H9 (cell line): ENCODE measurements at regions not wholly inside any gene's neighbourhood (a gene's known extent, or its start where the extent isn't known, plus 50 kb on each side); places are given as distances from the start of the nearest gene placed in this dataset.

Source experiments
- DNase-seq: peaks from one replicate; pipeline ENCODE4 v3.0.0-alpha.2; 2017
- H2AFZ ChIP-seq: one replicate; pipeline ENCODE4 v1.6.1; 2013; ENCODE audit warnings: mild to moderate bottlenecking, low read length, control low read depth, moderate library complexity
- H2AK5ac ChIP-seq: 2 replicates; pipeline ENCODE4 v1.6.1; 2013; ENCODE audit warnings: low read length, control low read depth, mixed read lengths; ENCODE audit not compliant: insufficient read length
- H2BK120ac ChIP-seq: one replicate; pipeline ENCODE4 v1.6.1; 2013; ENCODE audit warnings: low read depth, mild to moderate bottlenecking, low read length, control low read depth, inconsistent platforms; ENCODE audit not compliant: poor library complexity, severe bottlenecking
- H2BK12ac ChIP-seq: 2 replicates; pipeline ENCODE4 v1.6.1; 2013; ENCODE audit warnings: low read length, control low read depth, mixed read lengths, low read depth; ENCODE audit not compliant: insufficient read length
- H2BK15ac ChIP-seq: 2 replicates; pipeline ENCODE4 v1.6.1; 2013; ENCODE audit warnings: low read depth, low read length, control low read depth
- H2BK20ac ChIP-seq: one replicate; pipeline ENCODE4 v1.6.1; 2013; ENCODE audit warnings: low read depth, mild to moderate bottlenecking, low read length, control low read depth, inconsistent platforms; ENCODE audit not compliant: poor library complexity, severe bottlenecking
- H2BK5ac ChIP-seq: 2 replicates; pipeline ENCODE4 v1.6.1; 2013; ENCODE audit warnings: low read length, control low read depth, mixed read lengths; ENCODE audit not compliant: insufficient read length
- H3K14ac ChIP-seq: 2 replicates; pipeline ENCODE4 v1.6.1; 2013; ENCODE audit warnings: low read length, control low read depth; ENCODE audit not compliant: insufficient read depth
- H3K18ac ChIP-seq: 2 replicates; pipeline ENCODE4 v1.6.1; 2013; ENCODE audit warnings: low read depth, mild to moderate bottlenecking, mixed read lengths, low read length, control low read depth; ENCODE audit not compliant: insufficient read length
- H3K23ac ChIP-seq: 2 replicates; pipeline ENCODE4 v1.6.1; 2013; ENCODE audit warnings: low read length, control low read depth, mixed read lengths, low read depth; ENCODE audit not compliant: insufficient read length
- H3K23me2 ChIP-seq: 2 replicates; pipeline ENCODE4 v1.6.1; 2013; ENCODE audit warnings: low read depth, mild to moderate bottlenecking, mixed read lengths, low read length, control low read depth; ENCODE audit not compliant: insufficient read length, poor library complexity, severe bottlenecking
- H3K27ac ChIP-seq: 2 replicates; pipeline ENCODE4 v1.5.1; 2013; ENCODE audit warnings: low read length, control low read depth, mixed read lengths, low read depth; ENCODE audit not compliant: insufficient read length
- H3K27me3 ChIP-seq: 2 replicates; pipeline ENCODE4 v1.6.1; 2013; ENCODE audit warnings: low read length, control low read depth, inconsistent platforms; ENCODE audit not compliant: insufficient read depth
- H3K4ac ChIP-seq: 2 replicates; pipeline ENCODE4 v1.6.1; 2013; ENCODE audit warnings: low read depth, mild to moderate bottlenecking, control low read depth, inconsistent platforms, low read length, moderate library complexity
- H3K4me1 ChIP-seq: 2 replicates; pipeline ENCODE4 v1.6.1; 2013; ENCODE audit warnings: low read length, control low read depth, inconsistent platforms; ENCODE audit not compliant: insufficient read depth
- H3K4me2 ChIP-seq: 2 replicates; pipeline ENCODE4 v1.6.1; 2013; ENCODE audit warnings: low read length, control low read depth, mixed read lengths; ENCODE audit not compliant: insufficient read length, insufficient read depth
- H3K56ac ChIP-seq: 2 replicates; pipeline ENCODE4 v1.6.1; 2013; ENCODE audit warnings: low read depth, mild to moderate bottlenecking, mixed read lengths, low read length, control low read depth; ENCODE audit not compliant: insufficient read length
- H3K79me1 ChIP-seq: 2 replicates; pipeline ENCODE4 v1.6.1; 2013; ENCODE audit warnings: low read depth, mild to moderate bottlenecking, moderate library complexity, low read length, control low read depth, inconsistent platforms; ENCODE audit not compliant: insufficient read depth, poor library complexity, severe bottlenecking
- H3K79me2 ChIP-seq: 2 replicates; pipeline ENCODE4 v1.6.1; 2013; ENCODE audit warnings: low read length, control low read depth, inconsistent platforms; ENCODE audit not compliant: insufficient read depth
- H3K9ac ChIP-seq: 2 replicates; pipeline ENCODE4 v1.6.1; 2013; ENCODE audit warnings: low read length, control low read depth, mixed read lengths; ENCODE audit not compliant: insufficient read length; ENCODE audit errors: extremely low read depth
- H3K9me3 ChIP-seq: one replicate; pipeline ENCODE4 v1.6.1; 2013; ENCODE audit warnings: low read depth, low read length, inconsistent platforms; ENCODE audit not compliant: control insufficient read depth
- H3T11ph ChIP-seq: one replicate; pipeline ENCODE4 v1.6.1; 2013; ENCODE audit warnings: mild to moderate bottlenecking, low read length, control low read depth, inconsistent platforms
- H4K20me1 ChIP-seq: one replicate; pipeline ENCODE4 v1.6.1; 2013; ENCODE audit not compliant: control insufficient read depth, insufficient read length, insufficient read depth
- H4K5ac ChIP-seq: 2 replicates; pipeline ENCODE4 v1.6.1; 2013; ENCODE audit warnings: low read depth, mild to moderate bottlenecking, mixed read lengths, low read length, control low read depth; ENCODE audit not compliant: insufficient read length
- H4K8ac ChIP-seq: replicated peaks from 2 replicates; pipeline ENCODE4 v1.6.1; 2013; ENCODE audit warnings: low read length, control low read depth, mixed read lengths, low read depth; ENCODE audit not compliant: insufficient read length
- H4K91ac ChIP-seq: 2 replicates; pipeline ENCODE4 v1.6.1; 2013; ENCODE audit warnings: low read depth, mild to moderate bottlenecking, moderate library complexity, mixed read lengths, low read length, control low read depth; ENCODE audit not compliant: insufficient read length
- H3K27ac Mint-ChIP-seq, 3 experiments: 2 replicates in 2 of 3; 3 replicates in 1 of 3; pipeline ENCODE4 v1.8.0; 2020 to 2021; ENCODE audit warnings: mixed read lengths in 3 of 3, mild to moderate bottlenecking in 1 of 3, moderate library complexity in 1 of 3
- H3K27me3 Mint-ChIP-seq: 2 replicates; pipeline ENCODE4 v1.8.0; 2021; ENCODE audit warnings: low read depth, mild to moderate bottlenecking, moderate library complexity, mixed read lengths
- H3K36me3 Mint-ChIP-seq, 3 experiments: 2 replicates in 2 of 3; 3 replicates in 1 of 3; pipeline ENCODE4 v1.8.0; 2020 to 2021; ENCODE audit warnings: low read depth in 3 of 3, mixed read lengths in 3 of 3; ENCODE audit not compliant: insufficient read depth in 1 of 3
- H3K4me1 Mint-ChIP-seq, 2 experiments: 2 replicates each; pipeline ENCODE4 v1.8.0; 2020; ENCODE audit warnings: mixed read lengths in 2 of 2
- H3K4me3 Mint-ChIP-seq, 2 experiments: 2 replicates in 1 of 2; 3 replicates in 1 of 2; pipeline ENCODE4 v1.8.0; 2020 to 2021; ENCODE audit warnings: mild to moderate bottlenecking in 2 of 2, mixed read lengths in 2 of 2, moderate library complexity in 1 of 2
- H3K9me3 Mint-ChIP-seq, 2 experiments: 2 replicates in 1 of 2; 3 replicates in 1 of 2; pipeline ENCODE4 v1.8.0; 2020; ENCODE audit warnings: mild to moderate bottlenecking in 2 of 2, mixed read lengths in 2 of 2, moderate library complexity in 1 of 2
- CTCF ChIP-seq: fragments of 200-600 bp; sonication (generic); conservative IDR thresholded peaks from 3 replicates; pipeline ENCODE4 v1.8.0; 2021; ENCODE audit warnings: antibody characterized with exemption, mild to moderate bottlenecking
- WGBS: extraction: QIAGEN DNeasy Blood & Tissue Kit; methylation state at CpG from one replicate; pipeline ENCODE4 v1.1.7; 2013; ENCODE audit warnings: missing lambda C conversion rate, low lambda C conversion rate, mixed read lengths; ENCODE audit not compliant: insufficient read length; ENCODE audit errors: extremely low coverage; 5-methylcytosine and 5-hydroxymethylcytosine counted together

- Histone ChIP-seq H4K91ac (no peak overlapping the region), H2BK15ac (no peak overlapping the region), H3K23me2 (no peaks in the 10 kb centered on the region), H3K18ac (no peak overlapping the region), H3K9ac (no peak overlapping the region), H3K23ac (no peak overlapping the region), H2BK12ac (no peak overlapping the region), H3K79me2 (no peaks in the 10 kb centered on the region), H3K56ac (no peak overlapping the region), H3K4me1 (no peaks in the 10 kb centered on the region), H3K4me2 (no peak overlapping the region), H3K27ac (no peak overlapping the region), H2BK120ac (no peak overlapping the region), H3K79me1 (no peaks in the 10 kb centered on the region), H2BK20ac (no peak overlapping the region), H4K5ac (no peak overlapping the region), H2BK5ac (no peak overlapping the region), H4K8ac (no peak overlapping the region), H3K27me3 (no peaks in the 10 kb centered on the region), H2AK5ac (no peak overlapping the region), H3T11ph (no peak overlapping the region), H3K14ac (no peak overlapping the region), H3K9me3 (no peaks in the 10 kb centered on the region), H2AFZ (no peak overlapping the region), H4K20me1 (no peaks in the 10 kb centered on the region), H3K4ac (no peak overlapping the region)
- no peak for TF ChIP-seq CTCF
- Mint-ChIP-seq H3K4me1 (peaks cover 6 to 9% of the 10 kb centered on the region in 2 experiments), H3K36me3 (no peaks in the 10 kb centered on the region), H3K27ac (no peak overlapping the region), H3K27me3 (no peaks in the 10 kb centered on the region), H3K9me3 (no peaks in the 10 kb centered on the region), H3K4me3 (no peak overlapping the region)
- WGBS = no CpG with 5 or more reads among the region's 4 CpGs
- DNase-seq = no peak
Measured at GRCh38 chr3:193132964-193133363, 108.1 kb upstream of the PLAAT1 start.
